ENCODE measurements at regions not wholly inside any gene's neighbourhood (a gene's known extent, or its start where the extent isn't known, plus 50 kb on each side); places are given as distances from the start of the nearest gene placed in this dataset.

DNA sequence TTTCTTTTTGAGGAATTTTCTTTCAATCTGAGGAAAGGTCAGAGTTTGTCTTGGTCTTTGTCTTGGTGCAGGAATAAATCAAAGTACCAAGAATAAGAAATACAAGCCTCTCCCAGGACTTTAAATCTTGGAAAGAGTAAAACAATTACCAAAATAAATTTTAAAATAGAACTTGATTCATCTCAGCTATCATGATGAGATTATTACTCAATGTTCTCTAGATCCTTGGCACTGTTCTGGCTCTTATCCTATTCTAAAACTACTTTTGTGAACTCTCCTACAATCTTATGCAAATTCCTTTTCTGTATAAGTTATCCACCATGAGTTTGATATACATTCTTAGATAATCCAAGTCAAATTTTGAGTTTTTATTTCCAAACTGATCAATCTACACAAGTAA is 464.3 kb downstream of the PPARGC1A start:
- no peak overlapping the region for H3K4me2 ChIP-seq (ENCODE audit: low read length)
- H3F3A ChIP-seq (ENCODE audit: control insufficient read depth, insufficient read depth), result no peaks in the 10 kb centered on the region
- no peaks in the 10 kb centered on the region for H4K20me1 ChIP-seq (ENCODE audit: control insufficient read depth, insufficient read depth, low read depth, low read length)
- H3K4me1 ChIP-seq (ENCODE audit: control insufficient read depth, low read length), result no peaks in the 10 kb centered on the region
- no peaks in the 10 kb centered on the region for H3K9me3 ChIP-seq (ENCODE audit: control insufficient read depth, insufficient read depth, low read length)
- no peak overlapping the region for H3K27ac ChIP-seq (ENCODE audit: low read depth, low read length)
- H3K27me3 ChIP-seq (ENCODE audit: control insufficient read depth, low read length), result no peaks in the 10 kb centered on the region
- H3K36me3 ChIP-seq (ENCODE audit: control insufficient read depth, low read length), result no peaks in the 10 kb centered on the region
- no peaks in the 10 kb centered on the region for H3K9me2 ChIP-seq (replicated peaks; ENCODE audit: control insufficient read depth, low read length)
- TF ChIP-seq EZH2phosphoT487 (IDR thresholded peaks at IDR 0.05; ENCODE audit: borderline replicate concordance, low read length), result no peak
- no peak overlapping the region for H3K4me3 ChIP-seq (ENCODE audit: low read length)
- no peaks in the 10 kb centered on the region for H3K79me2 ChIP-seq (ENCODE audit: control insufficient read depth, low read length)

DNA sequence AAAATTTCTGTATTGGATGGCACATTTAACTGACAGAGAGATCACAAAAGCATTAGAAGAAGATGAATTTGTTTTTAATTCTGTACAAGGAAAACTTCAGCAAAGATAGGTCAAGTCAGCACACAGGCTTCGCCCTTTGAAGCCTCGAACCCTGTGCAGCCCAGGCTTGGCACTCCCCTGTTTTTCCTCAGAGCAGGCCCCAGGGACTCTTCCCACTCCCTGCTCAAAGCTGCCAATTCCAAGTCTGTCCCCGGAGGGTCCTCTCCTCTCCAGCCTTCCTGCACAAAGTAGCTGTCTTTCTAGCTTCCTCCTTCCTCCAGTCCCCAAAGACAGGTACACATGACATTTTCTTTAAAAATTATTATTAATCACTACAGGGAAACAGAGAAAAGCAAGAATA is 466.3 kb downstream of the PPARGC1A start:
- no peak overlapping the region for H3K27ac ChIP-seq (ENCODE audit: low read depth, low read length)
- H3K9me3 ChIP-seq (ENCODE audit: control insufficient read depth, insufficient read depth, low read length), result no peaks in the 10 kb centered on the region
- no peak for TF ChIP-seq EZH2phosphoT487 (IDR thresholded peaks at IDR 0.05; ENCODE audit: borderline replicate concordance, low read length)
- TF ChIP-seq, protein P1, sequence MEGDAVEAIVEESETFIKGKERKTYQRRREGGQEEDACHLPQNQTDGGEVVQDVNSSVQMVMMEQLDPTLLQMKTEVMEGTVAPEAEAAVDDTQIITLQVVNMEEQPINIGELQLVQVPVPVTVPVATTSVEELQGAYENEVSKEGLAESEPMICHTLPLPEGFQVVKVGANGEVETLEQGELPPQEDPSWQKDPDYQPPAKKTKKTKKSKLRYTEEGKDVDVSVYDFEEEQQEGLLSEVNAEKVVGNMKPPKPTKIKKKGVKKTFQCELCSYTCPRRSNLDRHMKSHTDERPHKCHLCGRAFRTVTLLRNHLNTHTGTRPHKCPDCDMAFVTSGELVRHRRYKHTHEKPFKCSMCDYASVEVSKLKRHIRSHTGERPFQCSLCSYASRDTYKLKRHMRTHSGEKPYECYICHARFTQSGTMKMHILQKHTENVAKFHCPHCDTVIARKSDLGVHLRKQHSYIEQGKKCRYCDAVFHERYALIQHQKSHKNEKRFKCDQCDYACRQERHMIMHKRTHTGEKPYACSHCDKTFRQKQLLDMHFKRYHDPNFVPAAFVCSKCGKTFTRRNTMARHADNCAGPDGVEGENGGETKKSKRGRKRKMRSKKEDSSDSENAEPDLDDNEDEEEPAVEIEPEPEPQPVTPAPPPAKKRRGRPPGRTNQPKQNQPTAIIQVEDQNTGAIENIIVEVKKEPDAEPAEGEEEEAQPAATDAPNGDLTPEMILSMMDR (IDR thresholded peaks at IDR 0.05; ENCODE audit: low read depth, low read length, poor library complexity, severe bottlenecking), result no peak

DNA sequence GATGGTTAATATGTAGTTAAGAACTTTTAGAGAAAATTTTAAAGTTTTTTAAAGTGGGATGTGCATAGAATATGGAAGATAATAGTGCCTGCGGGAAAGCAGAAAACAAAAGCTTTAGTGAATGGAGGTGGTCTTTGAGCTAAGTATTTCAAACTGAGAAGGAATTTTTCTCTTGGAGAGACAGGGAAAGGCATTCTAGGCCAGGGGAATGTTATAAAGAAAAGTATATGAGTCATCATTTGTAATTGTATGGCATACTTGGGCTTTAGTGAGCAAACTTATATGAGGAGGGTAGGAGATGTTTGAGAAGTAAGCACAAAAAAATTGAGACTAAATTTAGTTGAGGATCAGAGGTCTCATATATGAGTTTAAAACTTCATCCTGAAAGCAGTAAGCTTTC is 467.0 kb downstream of the PPARGC1A start:
- Histone ChIP-seq H3K4me2 (ENCODE audit: low read length) (no peak overlapping the region), H3K27ac (ENCODE audit: low read depth, low read length) (no peak overlapping the region), H3K9me2 (replicated peaks; ENCODE audit: control insufficient read depth, low read length) (no peaks in the 10 kb centered on the region), H3K36me3 (ENCODE audit: control insufficient read depth, low read length) (no peaks in the 10 kb centered on the region), H3F3A (ENCODE audit: control insufficient read depth, insufficient read depth) (no peaks in the 10 kb centered on the region), H3K79me2 (ENCODE audit: control insufficient read depth, low read length) (no peaks in the 10 kb centered on the region), H3K9me3 (ENCODE audit: control insufficient read depth, insufficient read depth, low read length) (no peaks in the 10 kb centered on the region), H3K4me3 (ENCODE audit: low read length) (no peak overlapping the region), H4K20me1 (ENCODE audit: control insufficient read depth, insufficient read depth, low read depth, low read length) (no peaks in the 10 kb centered on the region), H3K4me1 (ENCODE audit: control insufficient read depth, low read length) (no peaks in the 10 kb centered on the region), H3K27me3 (ENCODE audit: control insufficient read depth, low read length) (no peaks in the 10 kb centered on the region)
- TF ChIP-seq EZH2phosphoT487 (IDR thresholded peaks at IDR 0.05; ENCODE audit: borderline replicate concordance, low read length), result no peak
- TF ChIP-seq, protein P1 (IDR thresholded peaks at IDR 0.05; ENCODE audit: low read depth, low read length, poor library complexity, severe bottlenecking), result no peak

More for the DNA sequence above, 466.3 kb downstream of the PPARGC1A start:
- Histone ChIP-seq H3F3A (ENCODE audit: control insufficient read depth, insufficient read depth) (no peaks in the 10 kb centered on the region), H3K4me2 (ENCODE audit: low read length) (no peak overlapping the region), H3K27me3 (ENCODE audit: control insufficient read depth, low read length) (no peaks in the 10 kb centered on the region), H3K36me3 (ENCODE audit: control insufficient read depth, low read length) (no peaks in the 10 kb centered on the region), H3K9me2 (replicated peaks; ENCODE audit: control insufficient read depth, low read length) (no peaks in the 10 kb centered on the region), H3K4me3 (ENCODE audit: low read length) (no peak overlapping the region), H4K20me1 (ENCODE audit: control insufficient read depth, insufficient read depth, low read depth, low read length) (no peaks in the 10 kb centered on the region), H3K4me1 (ENCODE audit: control insufficient read depth, low read length) (no peaks in the 10 kb centered on the region), H3K79me2 (ENCODE audit: control insufficient read depth, low read length) (no peaks in the 10 kb centered on the region)

DNA sequence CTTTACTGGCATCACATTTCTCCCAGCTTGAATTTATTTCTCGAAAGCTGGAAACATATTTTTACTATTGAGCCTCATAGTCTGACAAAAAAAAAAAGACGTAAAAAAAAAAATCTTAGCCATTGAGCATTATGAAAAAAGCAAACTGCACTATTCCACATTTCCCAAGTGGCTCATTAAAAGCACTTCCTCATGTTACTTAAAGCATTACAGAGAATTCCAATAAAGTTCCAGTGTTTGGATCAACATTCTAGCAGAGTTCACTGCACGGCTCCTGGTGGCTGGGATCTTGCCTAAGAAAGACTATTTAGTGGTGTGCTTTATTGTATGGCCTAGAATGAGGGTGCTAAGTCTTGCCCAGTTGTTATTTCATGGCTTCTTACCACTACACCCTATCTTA is 476.2 kb downstream of the PPARGC1A start:
- H4K20me1 ChIP-seq (ENCODE audit: control insufficient read depth, insufficient read depth, low read depth, low read length), result no peaks in the 10 kb centered on the region
- H3K36me3 ChIP-seq (ENCODE audit: control insufficient read depth, low read length), result no peaks in the 10 kb centered on the region
- no peak overlapping the region for H3K4me3 ChIP-seq (ENCODE audit: low read length)
- no peaks in the 10 kb centered on the region for H3F3A ChIP-seq (ENCODE audit: control insufficient read depth, insufficient read depth)
- no peaks in the 10 kb centered on the region for H3K79me2 ChIP-seq (ENCODE audit: control insufficient read depth, low read length)
- no peak overlapping the region for H3K4me2 ChIP-seq (ENCODE audit: low read length)
- H3K27me3 ChIP-seq (ENCODE audit: control insufficient read depth, low read length), result no peaks in the 10 kb centered on the region
- no peaks in the 10 kb centered on the region for H3K4me1 ChIP-seq (ENCODE audit: control insufficient read depth, low read length)
- TF ChIP-seq EZH2phosphoT487 (IDR thresholded peaks at IDR 0.05; ENCODE audit: borderline replicate concordance, low read length), result no peak
- TF ChIP-seq, protein P1 (IDR thresholded peaks at IDR 0.05; ENCODE audit: low read depth, low read length, poor library complexity, severe bottlenecking), result no peak
- no peak overlapping the region for H3K27ac ChIP-seq (ENCODE audit: low read depth, low read length)
- no peaks in the 10 kb centered on the region for H3K9me3 ChIP-seq (ENCODE audit: control insufficient read depth, insufficient read depth, low read length)
- no peaks in the 10 kb centered on the region for H3K9me2 ChIP-seq (replicated peaks; ENCODE audit: control insufficient read depth, low read length)
